H9 (cell line): ENCODE measurements at regions not wholly inside any gene's neighbourhood (a gene's known extent, or its start where the extent isn't known, plus 50 kb on each side); places are given as distances from the start of the nearest gene placed in this dataset.

Source experiments
- DNase-seq: peaks from one replicate; pipeline ENCODE4 v3.0.0-alpha.2; 2017
- H2AFZ ChIP-seq: one replicate; pipeline ENCODE4 v1.6.1; 2013; ENCODE audit warnings: mild to moderate bottlenecking, low read length, control low read depth, moderate library complexity
- H2AK5ac ChIP-seq: 2 replicates; pipeline ENCODE4 v1.6.1; 2013; ENCODE audit warnings: low read length, control low read depth, mixed read lengths; ENCODE audit not compliant: insufficient read length
- H2BK120ac ChIP-seq: one replicate; pipeline ENCODE4 v1.6.1; 2013; ENCODE audit warnings: low read depth, mild to moderate bottlenecking, low read length, control low read depth, inconsistent platforms; ENCODE audit not compliant: poor library complexity, severe bottlenecking
- H2BK12ac ChIP-seq: 2 replicates; pipeline ENCODE4 v1.6.1; 2013; ENCODE audit warnings: low read length, control low read depth, mixed read lengths, low read depth; ENCODE audit not compliant: insufficient read length
- H2BK15ac ChIP-seq: 2 replicates; pipeline ENCODE4 v1.6.1; 2013; ENCODE audit warnings: low read depth, low read length, control low read depth
- H2BK20ac ChIP-seq: one replicate; pipeline ENCODE4 v1.6.1; 2013; ENCODE audit warnings: low read depth, mild to moderate bottlenecking, low read length, control low read depth, inconsistent platforms; ENCODE audit not compliant: poor library complexity, severe bottlenecking
- H2BK5ac ChIP-seq: 2 replicates; pipeline ENCODE4 v1.6.1; 2013; ENCODE audit warnings: low read length, control low read depth, mixed read lengths; ENCODE audit not compliant: insufficient read length
- H3K14ac ChIP-seq: 2 replicates; pipeline ENCODE4 v1.6.1; 2013; ENCODE audit warnings: low read length, control low read depth; ENCODE audit not compliant: insufficient read depth
- H3K18ac ChIP-seq: 2 replicates; pipeline ENCODE4 v1.6.1; 2013; ENCODE audit warnings: low read depth, mild to moderate bottlenecking, mixed read lengths, low read length, control low read depth; ENCODE audit not compliant: insufficient read length
- H3K23ac ChIP-seq: 2 replicates; pipeline ENCODE4 v1.6.1; 2013; ENCODE audit warnings: low read length, control low read depth, mixed read lengths, low read depth; ENCODE audit not compliant: insufficient read length
- H3K23me2 ChIP-seq: 2 replicates; pipeline ENCODE4 v1.6.1; 2013; ENCODE audit warnings: low read depth, mild to moderate bottlenecking, mixed read lengths, low read length, control low read depth; ENCODE audit not compliant: insufficient read length, poor library complexity, severe bottlenecking
- H3K27ac ChIP-seq: 2 replicates; pipeline ENCODE4 v1.5.1; 2013; ENCODE audit warnings: low read length, control low read depth, mixed read lengths, low read depth; ENCODE audit not compliant: insufficient read length
- H3K27me3 ChIP-seq: 2 replicates; pipeline ENCODE4 v1.6.1; 2013; ENCODE audit warnings: low read length, control low read depth, inconsistent platforms; ENCODE audit not compliant: insufficient read depth
- H3K4ac ChIP-seq: 2 replicates; pipeline ENCODE4 v1.6.1; 2013; ENCODE audit warnings: low read depth, mild to moderate bottlenecking, control low read depth, inconsistent platforms, low read length, moderate library complexity
- H3K4me1 ChIP-seq: 2 replicates; pipeline ENCODE4 v1.6.1; 2013; ENCODE audit warnings: low read length, control low read depth, inconsistent platforms; ENCODE audit not compliant: insufficient read depth
- H3K4me2 ChIP-seq: 2 replicates; pipeline ENCODE4 v1.6.1; 2013; ENCODE audit warnings: low read length, control low read depth, mixed read lengths; ENCODE audit not compliant: insufficient read length, insufficient read depth
- H3K56ac ChIP-seq: 2 replicates; pipeline ENCODE4 v1.6.1; 2013; ENCODE audit warnings: low read depth, mild to moderate bottlenecking, mixed read lengths, low read length, control low read depth; ENCODE audit not compliant: insufficient read length
- H3K79me1 ChIP-seq: 2 replicates; pipeline ENCODE4 v1.6.1; 2013; ENCODE audit warnings: low read depth, mild to moderate bottlenecking, moderate library complexity, low read length, control low read depth, inconsistent platforms; ENCODE audit not compliant: insufficient read depth, poor library complexity, severe bottlenecking
- H3K79me2 ChIP-seq: 2 replicates; pipeline ENCODE4 v1.6.1; 2013; ENCODE audit warnings: low read length, control low read depth, inconsistent platforms; ENCODE audit not compliant: insufficient read depth
- H3K9ac ChIP-seq: 2 replicates; pipeline ENCODE4 v1.6.1; 2013; ENCODE audit warnings: low read length, control low read depth, mixed read lengths; ENCODE audit not compliant: insufficient read length; ENCODE audit errors: extremely low read depth
- H3K9me3 ChIP-seq: one replicate; pipeline ENCODE4 v1.6.1; 2013; ENCODE audit warnings: low read depth, low read length, inconsistent platforms; ENCODE audit not compliant: control insufficient read depth
- H3T11ph ChIP-seq: one replicate; pipeline ENCODE4 v1.6.1; 2013; ENCODE audit warnings: mild to moderate bottlenecking, low read length, control low read depth, inconsistent platforms
- H4K20me1 ChIP-seq: one replicate; pipeline ENCODE4 v1.6.1; 2013; ENCODE audit not compliant: control insufficient read depth, insufficient read length, insufficient read depth
- H4K5ac ChIP-seq: 2 replicates; pipeline ENCODE4 v1.6.1; 2013; ENCODE audit warnings: low read depth, mild to moderate bottlenecking, mixed read lengths, low read length, control low read depth; ENCODE audit not compliant: insufficient read length
- H4K8ac ChIP-seq: replicated peaks from 2 replicates; pipeline ENCODE4 v1.6.1; 2013; ENCODE audit warnings: low read length, control low read depth, mixed read lengths, low read depth; ENCODE audit not compliant: insufficient read length
- H4K91ac ChIP-seq: 2 replicates; pipeline ENCODE4 v1.6.1; 2013; ENCODE audit warnings: low read depth, mild to moderate bottlenecking, moderate library complexity, mixed read lengths, low read length, control low read depth; ENCODE audit not compliant: insufficient read length
- H3K27ac Mint-ChIP-seq, 3 experiments: 2 replicates in 2 of 3; 3 replicates in 1 of 3; pipeline ENCODE4 v1.8.0; 2020 to 2021; ENCODE audit warnings: mixed read lengths in 3 of 3, mild to moderate bottlenecking in 1 of 3, moderate library complexity in 1 of 3
- H3K27me3 Mint-ChIP-seq: 2 replicates; pipeline ENCODE4 v1.8.0; 2021; ENCODE audit warnings: low read depth, mild to moderate bottlenecking, moderate library complexity, mixed read lengths
- H3K36me3 Mint-ChIP-seq, 3 experiments: 2 replicates in 2 of 3; 3 replicates in 1 of 3; pipeline ENCODE4 v1.8.0; 2020 to 2021; ENCODE audit warnings: low read depth in 3 of 3, mixed read lengths in 3 of 3; ENCODE audit not compliant: insufficient read depth in 1 of 3
- H3K4me1 Mint-ChIP-seq, 2 experiments: 2 replicates each; pipeline ENCODE4 v1.8.0; 2020; ENCODE audit warnings: mixed read lengths in 2 of 2
- H3K4me3 Mint-ChIP-seq, 2 experiments: 2 replicates in 1 of 2; 3 replicates in 1 of 2; pipeline ENCODE4 v1.8.0; 2020 to 2021; ENCODE audit warnings: mild to moderate bottlenecking in 2 of 2, mixed read lengths in 2 of 2, moderate library complexity in 1 of 2
- H3K9me3 Mint-ChIP-seq, 2 experiments: 2 replicates in 1 of 2; 3 replicates in 1 of 2; pipeline ENCODE4 v1.8.0; 2020; ENCODE audit warnings: mild to moderate bottlenecking in 2 of 2, mixed read lengths in 2 of 2, moderate library complexity in 1 of 2
- CTCF ChIP-seq: fragments of 200-600 bp; sonication (generic); conservative IDR thresholded peaks from 3 replicates; pipeline ENCODE4 v1.8.0; 2021; ENCODE audit warnings: antibody characterized with exemption, mild to moderate bottlenecking
- WGBS: extraction: QIAGEN DNeasy Blood & Tissue Kit; methylation state at CpG from one replicate; pipeline ENCODE4 v1.1.7; 2013; ENCODE audit warnings: missing lambda C conversion rate, low lambda C conversion rate, mixed read lengths; ENCODE audit not compliant: insufficient read length; ENCODE audit errors: extremely low coverage; 5-methylcytosine and 5-hydroxymethylcytosine counted together

GRCh38 chr10:16105082-16105481, 244.8 kb upstream of the MINDY3 start:
- no CpG with 5 or more reads among the region's 3 CpGs for whole genome bisulfite sequencing
- Histone ChIP-seq H4K20me1 (no peaks in the 10 kb centered on the region), H3K79me1 (no peaks in the 10 kb centered on the region), H2BK12ac (no peak overlapping the region), H4K91ac (no peak overlapping the region), H3K27ac (no peak overlapping the region), H3K4me2 (no peak overlapping the region), H2BK5ac (no peak overlapping the region), H2BK120ac (no peak overlapping the region), H3K27me3 (no peaks in the 10 kb centered on the region), H3K9me3 (no peaks in the 10 kb centered on the region), H2BK15ac (no peak overlapping the region), H3K23me2 (no peaks in the 10 kb centered on the region), H3K4me1 (no peaks in the 10 kb centered on the region), H3K56ac (no peak overlapping the region), H3K14ac (no peak overlapping the region), H3K23ac (no peak overlapping the region), H3K4ac (no peak overlapping the region), H3K18ac (no peak overlapping the region), H3K9ac (no peak overlapping the region), H4K5ac (no peak overlapping the region), H3K79me2 (no peaks in the 10 kb centered on the region), H3T11ph (no peak overlapping the region), H4K8ac (no peak overlapping the region), H2AFZ (no peak overlapping the region), H2AK5ac (no peak overlapping the region), H2BK20ac (no peak overlapping the region)
- H3K9me3 Mint-ChIP-seq = no peaks in the 10 kb centered on the region
- H3K27me3 Mint-ChIP-seq = no peaks in the 10 kb centered on the region
- no peaks in the 10 kb centered on the region for H3K36me3 Mint-ChIP-seq
- no peak overlapping the region for H3K27ac Mint-ChIP-seq
- H3K4me1 Mint-ChIP-seq = peaks cover 5 to 7% of the 10 kb centered on the region in 2 experiments; a peak in 2 of 4 replicates
- no peak overlapping the region for H3K4me3 Mint-ChIP-seq
- DNase-seq = no peak
- TF ChIP-seq CTCF = no peak
